MM.1S (cell line): ENCODE measurements at regions not wholly inside any gene's neighbourhood (a gene's known extent, or its start where the extent isn't known, plus 50 kb on each side); places are given as distances from the start of the nearest gene placed in this dataset.
"Not testable (repeated sequence)": the region's sequence is repeated elsewhere in the genome, so short reads cannot be mapped to it uniquely, and the experiment has no call there.

ENCODE experiments used
- DNase-seq: peaks from one replicate; pipeline ENCODE4 v3.0.0-alpha.2; 2015
- H2AFZ ChIP-seq: fragments of 300-600 bp; sonication (generic); 2 replicates; pipeline ENCODE4 v1.6.0; 2016; ENCODE audit warnings: antibody characterized with exemption, low read length
- H3F3A ChIP-seq: fragments of 300-600 bp; sonication (generic); 2 replicates; pipeline ENCODE4 v1.6.1; 2016; ENCODE audit warnings: mild to moderate bottlenecking, antibody characterized with exemption, low read length, moderate library complexity, mixed read lengths; ENCODE audit not compliant: insufficient read depth
- H3K27ac ChIP-seq: fragments of 300-600 bp; sonication (generic); 2 replicates; pipeline ENCODE4 v1.5.1; 2016; ENCODE audit warnings: mild to moderate bottlenecking, low read length
- H3K27me3 ChIP-seq: fragments of 300-600 bp; sonication (generic); replicated peaks from 2 replicates; pipeline ENCODE4 v1.6.0; 2016; ENCODE audit warnings: low read length; ENCODE audit not compliant: insufficient read depth
- H3K36me3 ChIP-seq: fragments of 300-600 bp; sonication (generic); replicated peaks from 2 replicates; pipeline ENCODE4 v1.6.1; 2016; ENCODE audit warnings: mild to moderate bottlenecking, low read length, mixed read lengths; ENCODE audit not compliant: insufficient read depth
- H3K4me1 ChIP-seq: fragments of 300-600 bp; sonication (generic); 2 replicates; pipeline ENCODE4 v1.6.1; 2016; ENCODE audit warnings: low read length, mixed read lengths
- H3K4me2 ChIP-seq: fragments of 300-600 bp; sonication (generic); 2 replicates; pipeline ENCODE4 v1.6.0; 2016; ENCODE audit warnings: low read depth, low read length
- H3K4me3 ChIP-seq: fragments of 300-600 bp; sonication (generic); 2 replicates; pipeline ENCODE4 v1.5.1; 2016; ENCODE audit warnings: low read length, mixed read lengths
- H3K79me2 ChIP-seq: fragments of 300-600 bp; sonication (generic); 2 replicates; pipeline ENCODE4 v1.6.1; 2016; ENCODE audit warnings: mixed run types, low read length, mixed read lengths
- H3K9ac ChIP-seq: fragments of 300-600 bp; sonication (generic); 2 replicates; pipeline ENCODE4 v1.6.1; 2016; ENCODE audit warnings: low read length, mixed read lengths
- H3K9me2 ChIP-seq: fragments of 300-600 bp; sonication (generic); replicated peaks from 2 replicates; pipeline ENCODE4 v1.6.1; 2016; ENCODE audit warnings: mild to moderate bottlenecking, low read length, mixed read lengths; ENCODE audit not compliant: insufficient read depth
- H3K9me3 ChIP-seq: fragments of 300-600 bp; sonication (generic); replicated peaks from 2 replicates; pipeline ENCODE4 v1.6.1; 2016; ENCODE audit warnings: mild to moderate bottlenecking, low read length, mixed read lengths; ENCODE audit not compliant: insufficient read depth
- H4K20me1 ChIP-seq: fragments of 300-600 bp; sonication (generic); 2 replicates; pipeline ENCODE4 v1.6.1; 2016; ENCODE audit warnings: mild to moderate bottlenecking, low read length, moderate library complexity, mixed read lengths; ENCODE audit not compliant: insufficient read depth
- CTCF ChIP-seq: fragments of 300-600 bp; sonication (generic); IDR thresholded peaks from 2 replicates; pipeline ENCODE4 v1.5.1; 2016; ENCODE audit warnings: antibody characterized with exemption, low read length, mixed read lengths
- EZH2 ChIP-seq: fragments of 300-600 bp; sonication (generic); optimal IDR thresholded peaks from 2 replicates; pipeline ENCODE3; 2017; ENCODE audit warnings: low read depth, mild to moderate bottlenecking, antibody characterized with exemption, low read length, mixed read lengths
- EZH2phosphoT487 ChIP-seq: fragments of 300-600 bp; sonication (generic); IDR thresholded peaks from 2 replicates; pipeline ENCODE4 v1.6.1; 2018; ENCODE audit warnings: antibody characterized with exemption, low read length

- H3K9me2 ChIP-seq = no peaks in the 10 kb centered on the region
- no peak overlapping the region for H3K4me3 ChIP-seq
- H3K27me3 ChIP-seq = no peaks in the 10 kb centered on the region
- no peaks in the 10 kb centered on the region for H3K4me1 ChIP-seq
- H3F3A ChIP-seq = no peaks in the 10 kb centered on the region
- H3K79me2 ChIP-seq = no peaks in the 10 kb centered on the region
- no peak overlapping the region for H3K27ac ChIP-seq
- TF ChIP-seq EZH2 (no peak), CTCF (no peak), EZH2phosphoT487 (no peak)
- no peak overlapping the region for H2AFZ ChIP-seq
- no peak overlapping the region for H3K9ac ChIP-seq
- no peak overlapping the region for H3K4me2 ChIP-seq
- no peaks in the 10 kb centered on the region for H4K20me1 ChIP-seq
- no peaks in the 10 kb centered on the region for H3K36me3 ChIP-seq
- no peak for DNase-seq
- H3K9me3 ChIP-seq = no peaks in the 10 kb centered on the region
Measured at GRCh38 chr2:145797692-145798091, 1277.8 kb upstream of the ZEB2 start.

- no peaks in the 10 kb centered on the region for H3K36me3 ChIP-seq
- no peak overlapping the region for H3K9ac ChIP-seq
- no peaks in the 10 kb centered on the region for H3K27me3 ChIP-seq
- H3K9me2 ChIP-seq = no peaks in the 10 kb centered on the region
- H3F3A ChIP-seq = no peaks in the 10 kb centered on the region
- no peaks in the 10 kb centered on the region for H3K9me3 ChIP-seq
- no peak overlapping the region for H3K27ac ChIP-seq
- H3K4me3 ChIP-seq = no peak overlapping the region
- no peak for DNase-seq
- TF ChIP-seq EZH2 (no peak), CTCF (no peak), EZH2phosphoT487 (no peak)
- H4K20me1 ChIP-seq = no peaks in the 10 kb centered on the region
- H3K4me2 ChIP-seq = no peak overlapping the region
- H3K79me2 ChIP-seq = no peaks in the 10 kb centered on the region
- no peak overlapping the region for H2AFZ ChIP-seq
- H3K4me1 ChIP-seq = no peaks in the 10 kb centered on the region
Measured at GRCh38 chr2:145792745-145793144, 1272.8 kb upstream of the ZEB2 start.

- no peaks in the 10 kb centered on the region for H3K27me3 ChIP-seq
- no peaks in the 10 kb centered on the region for H4K20me1 ChIP-seq
- no peaks in the 10 kb centered on the region for H3K4me1 ChIP-seq
- no peaks in the 10 kb centered on the region for H3K79me2 ChIP-seq
- H3K36me3 ChIP-seq = no peaks in the 10 kb centered on the region
- no peak overlapping the region for H3K4me2 ChIP-seq
- H2AFZ ChIP-seq = no peak overlapping the region
- H3K4me3 ChIP-seq = no peak overlapping the region
- H3K9me3 ChIP-seq = no peaks in the 10 kb centered on the region
- no peaks in the 10 kb centered on the region for H3F3A ChIP-seq
- no peaks in the 10 kb centered on the region for H3K9me2 ChIP-seq
- no peak for DNase-seq
- no peak overlapping the region for H3K27ac ChIP-seq
- H3K9ac ChIP-seq = no peak overlapping the region
- TF ChIP-seq EZH2 (no peak), EZH2phosphoT487 (no peak), CTCF (no peak)
Measured at GRCh38 chr2:145789636-145790035, 1269.7 kb upstream of the ZEB2 start.

- not testable (repeated sequence) for H3K4me1 ChIP-seq, H3K27me3 ChIP-seq, H3K9me2 ChIP-seq, H3K9ac ChIP-seq, H4K20me1 ChIP-seq, H3K4me2 ChIP-seq, H3K9me3 ChIP-seq, H2AFZ ChIP-seq, H3K36me3 ChIP-seq, H3K27ac ChIP-seq, DNase-seq, H3K4me3 ChIP-seq, H3K79me2 ChIP-seq, H3F3A ChIP-seq
Measured at GRCh38 chr2:145787597-145788361, 1267.9 kb upstream of the ZEB2 start.

- not testable (repeated sequence) for H3K4me2 ChIP-seq, H3F3A ChIP-seq, H3K79me2 ChIP-seq, H3K36me3 ChIP-seq, H3K27me3 ChIP-seq, H4K20me1 ChIP-seq, H3K9me3 ChIP-seq, H3K9me2 ChIP-seq, H3K27ac ChIP-seq, H2AFZ ChIP-seq, H3K4me1 ChIP-seq, H3K4me3 ChIP-seq, DNase-seq, H3K9ac ChIP-seq
Measured at GRCh38 chr2:145782607-145783006, 1262.7 kb upstream of the ZEB2 start.
